SK-N-SH treated with all-trans-retinoic acid at 6 μM for 48 hours (cell line): ENCODE measurements at regions not wholly inside any gene's neighbourhood (a gene's known extent, or its start where the extent isn't known, plus 50 kb on each side); places are given as distances from the start of the nearest gene placed in this dataset.

Experiments used
- CREB5 ChIP-seq: fragments of 250-450 bp; sonication (Bioruptor Pico); IDR thresholded peaks from 2 replicates; pipeline ENCODE4 v1.5.1; 2020; ENCODE audit warnings: low read depth, mild to moderate bottlenecking, moderate library complexity
- ZFP3 ChIP-seq: fragments of 250-450 bp; sonication (Bioruptor Pico); IDR thresholded peaks from 2 replicates; pipeline ENCODE4 v1.5.0; 2020; ENCODE audit warnings: mild to moderate bottlenecking, moderate library complexity
- ZFP30 ChIP-seq: fragments of 450-650 bp; formaldehyde crosslinking; IDR thresholded peaks from 2 replicates; pipeline ENCODE4 v1.5.0; 2022; ENCODE audit warnings: mild to moderate bottlenecking, moderate library complexity
- TF ChIP-seq, protein P1 (sequence below): fragments of 250-450 bp; sonication (Bioruptor Pico); IDR thresholded peaks from 2 replicates; pipeline ENCODE4 v1.8.0; 2020; ENCODE audit warnings: mild to moderate bottlenecking, moderate library complexity, borderline replicate concordance

- no peak for TF ChIP-seq ZFP3 (CRISPR knock-in tag)
- no peak for TF ChIP-seq ZFP30 (CRISPR knock-in tag)
- no peak for TF ChIP-seq CREB5
- TF ChIP-seq, protein P1, sequence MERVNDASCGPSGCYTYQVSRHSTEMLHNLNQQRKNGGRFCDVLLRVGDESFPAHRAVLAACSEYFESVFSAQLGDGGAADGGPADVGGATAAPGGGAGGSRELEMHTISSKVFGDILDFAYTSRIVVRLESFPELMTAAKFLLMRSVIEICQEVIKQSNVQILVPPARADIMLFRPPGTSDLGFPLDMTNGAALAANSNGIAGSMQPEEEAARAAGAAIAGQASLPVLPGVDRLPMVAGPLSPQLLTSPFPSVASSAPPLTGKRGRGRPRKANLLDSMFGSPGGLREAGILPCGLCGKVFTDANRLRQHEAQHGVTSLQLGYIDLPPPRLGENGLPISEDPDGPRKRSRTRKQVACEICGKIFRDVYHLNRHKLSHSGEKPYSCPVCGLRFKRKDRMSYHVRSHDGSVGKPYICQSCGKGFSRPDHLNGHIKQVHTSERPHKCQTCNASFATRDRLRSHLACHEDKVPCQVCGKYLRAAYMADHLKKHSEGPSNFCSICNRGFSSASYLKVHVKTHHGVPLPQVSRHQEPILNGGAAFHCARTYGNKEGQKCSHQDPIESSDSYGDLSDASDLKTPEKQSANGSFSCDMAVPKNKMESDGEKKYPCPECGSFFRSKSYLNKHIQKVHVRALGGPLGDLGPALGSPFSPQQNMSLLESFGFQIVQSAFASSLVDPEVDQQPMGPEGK (CRISPR knock-in tag) = no peak
Observed at GRCh38 chr16:65875381-65876055, 491.0 kb upstream of the CDH5 start.
